ENCODE measurements at regions not wholly inside any gene's neighbourhood (a gene's known extent, or its start where the extent isn't known, plus 50 kb on each side); places are given as distances from the start of the nearest gene placed in this dataset.

DNA sequence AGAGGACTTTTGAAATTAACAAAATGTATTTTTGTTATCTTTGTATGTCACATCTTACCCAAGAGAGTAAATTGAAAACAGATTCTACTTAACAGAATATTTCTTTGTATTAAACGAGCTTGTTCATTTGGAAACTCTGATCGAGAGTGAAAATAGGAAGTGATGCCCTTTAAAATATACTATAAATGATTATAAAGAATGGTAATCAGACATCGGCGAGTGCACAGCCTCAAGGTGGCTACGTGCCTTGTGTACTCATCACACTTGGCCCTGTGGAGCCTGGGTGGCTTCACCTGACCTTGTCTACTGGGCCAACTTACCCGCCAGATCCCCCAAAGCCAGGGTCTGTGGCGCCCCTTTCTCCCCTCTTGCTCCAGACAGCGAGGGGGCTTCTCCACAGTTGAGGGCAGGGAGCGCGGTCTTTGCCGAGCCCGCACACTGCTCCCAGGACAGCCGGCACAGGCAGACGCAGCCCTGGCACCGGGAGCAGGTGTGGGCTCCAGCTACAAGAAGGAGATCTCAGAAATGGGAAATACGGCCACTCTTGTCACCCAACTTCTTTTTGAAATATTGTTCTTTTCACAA lies 243.2 kb downstream of the CEMIP2 start:
- TF ChIP-seq, protein P1, sequence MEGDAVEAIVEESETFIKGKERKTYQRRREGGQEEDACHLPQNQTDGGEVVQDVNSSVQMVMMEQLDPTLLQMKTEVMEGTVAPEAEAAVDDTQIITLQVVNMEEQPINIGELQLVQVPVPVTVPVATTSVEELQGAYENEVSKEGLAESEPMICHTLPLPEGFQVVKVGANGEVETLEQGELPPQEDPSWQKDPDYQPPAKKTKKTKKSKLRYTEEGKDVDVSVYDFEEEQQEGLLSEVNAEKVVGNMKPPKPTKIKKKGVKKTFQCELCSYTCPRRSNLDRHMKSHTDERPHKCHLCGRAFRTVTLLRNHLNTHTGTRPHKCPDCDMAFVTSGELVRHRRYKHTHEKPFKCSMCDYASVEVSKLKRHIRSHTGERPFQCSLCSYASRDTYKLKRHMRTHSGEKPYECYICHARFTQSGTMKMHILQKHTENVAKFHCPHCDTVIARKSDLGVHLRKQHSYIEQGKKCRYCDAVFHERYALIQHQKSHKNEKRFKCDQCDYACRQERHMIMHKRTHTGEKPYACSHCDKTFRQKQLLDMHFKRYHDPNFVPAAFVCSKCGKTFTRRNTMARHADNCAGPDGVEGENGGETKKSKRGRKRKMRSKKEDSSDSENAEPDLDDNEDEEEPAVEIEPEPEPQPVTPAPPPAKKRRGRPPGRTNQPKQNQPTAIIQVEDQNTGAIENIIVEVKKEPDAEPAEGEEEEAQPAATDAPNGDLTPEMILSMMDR (conservative IDR thresholded peaks at IDR 0.05; ENCODE audit: low read depth, low read length) = no peak
- TF ChIP-seq EZH2 (IDR thresholded peaks at IDR 0.05; ENCODE audit: low read length, unreplicated experiment) (no peak), EZH2phosphoT487 (IDR thresholded peaks at IDR 0.05; ENCODE audit: borderline replicate concordance, low read length) (no peak)

Measured in PC-3 (cell line).